ENCODE measurements at regions not wholly inside any gene's neighbourhood (a gene's known extent, or its start where the extent isn't known, plus 50 kb on each side); places are given as distances from the start of the nearest gene placed in this dataset.
"Not testable (repeated sequence)": the region's sequence is repeated elsewhere in the genome, so short reads cannot be mapped to it uniquely, and the experiment has no call there.

DNA sequence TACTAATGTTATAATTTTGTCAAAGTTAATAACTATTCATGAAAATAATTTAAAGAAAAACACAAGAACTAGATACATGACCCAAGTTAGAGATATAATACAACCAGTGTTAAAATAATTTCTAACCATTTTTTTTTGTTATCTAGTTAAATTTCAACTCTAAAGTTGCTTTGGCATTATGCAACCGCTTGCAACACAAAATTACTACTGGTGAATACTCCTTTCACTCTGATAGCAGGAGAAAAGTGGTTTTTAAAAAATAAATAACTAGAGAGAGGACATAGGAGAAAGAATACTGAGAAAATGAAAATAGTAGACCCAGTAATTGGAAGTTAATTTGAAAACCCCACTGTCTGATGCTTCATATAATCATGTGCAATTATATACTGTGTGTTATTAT, 622.4 kb upstream of the GRIN3A start:
- no peak for DNase-seq

DNA sequence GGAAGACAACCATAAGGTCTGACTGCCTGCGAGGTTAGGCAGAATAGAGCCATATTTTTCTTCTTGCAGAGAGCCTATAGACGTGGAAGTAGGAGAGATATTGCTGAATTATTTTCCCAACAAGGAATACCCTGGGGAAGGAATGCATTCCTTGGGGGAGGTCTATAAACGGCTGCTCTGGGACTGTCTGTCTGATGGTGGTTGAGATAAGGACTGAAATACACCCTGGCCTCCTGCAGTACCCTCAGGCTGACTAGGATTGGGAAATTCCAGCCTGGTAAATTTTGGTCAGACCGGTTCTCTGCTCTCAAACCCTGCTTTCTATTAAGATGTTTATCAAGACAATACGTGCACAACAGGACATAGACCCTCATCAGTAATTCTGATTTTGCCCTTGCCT, 617.5 kb upstream of the GRIN3A start:
- no peak for DNase-seq

DNA sequence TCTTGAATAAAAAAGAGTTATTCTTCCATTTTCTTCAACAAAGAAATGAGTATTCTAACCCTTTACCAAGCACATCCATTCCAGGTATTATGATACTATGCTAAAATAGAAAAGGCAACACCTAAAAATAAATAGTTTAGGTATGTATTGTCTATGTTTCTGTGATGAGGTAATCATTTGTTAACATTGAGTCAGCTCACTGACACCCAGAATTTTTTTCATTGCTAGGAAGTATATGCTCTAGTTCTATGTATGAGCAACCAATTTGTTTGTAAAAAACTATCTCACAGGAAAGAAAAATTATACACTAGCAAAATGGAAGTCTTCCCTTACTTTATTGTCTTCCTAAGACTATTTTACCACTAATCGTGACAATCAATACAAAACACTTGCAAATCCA, 615.6 kb upstream of the GRIN3A start:
- DNase-seq = no peak

DNA sequence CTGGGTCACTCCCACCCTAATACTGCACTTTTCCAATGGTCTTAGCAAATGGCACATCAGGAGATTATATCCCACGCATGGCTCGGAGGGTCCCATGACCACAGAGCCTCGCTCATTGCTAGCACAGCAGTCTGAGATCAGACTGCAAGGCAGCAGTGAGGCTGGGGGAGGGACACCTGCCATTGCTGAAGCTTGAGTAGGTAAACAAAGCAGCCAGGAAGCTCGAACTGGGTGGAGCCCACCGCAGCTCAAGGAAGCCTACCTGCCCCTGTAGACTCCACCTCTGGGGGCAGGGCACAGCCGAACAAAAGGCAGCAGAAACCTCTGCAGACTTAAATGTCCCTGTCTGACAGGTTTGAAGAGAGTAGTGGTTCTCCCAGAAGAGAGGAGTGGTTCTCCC, 599.0 kb upstream of the GRIN3A start:
- DNase-seq = not testable (repeated sequence)

DNA sequence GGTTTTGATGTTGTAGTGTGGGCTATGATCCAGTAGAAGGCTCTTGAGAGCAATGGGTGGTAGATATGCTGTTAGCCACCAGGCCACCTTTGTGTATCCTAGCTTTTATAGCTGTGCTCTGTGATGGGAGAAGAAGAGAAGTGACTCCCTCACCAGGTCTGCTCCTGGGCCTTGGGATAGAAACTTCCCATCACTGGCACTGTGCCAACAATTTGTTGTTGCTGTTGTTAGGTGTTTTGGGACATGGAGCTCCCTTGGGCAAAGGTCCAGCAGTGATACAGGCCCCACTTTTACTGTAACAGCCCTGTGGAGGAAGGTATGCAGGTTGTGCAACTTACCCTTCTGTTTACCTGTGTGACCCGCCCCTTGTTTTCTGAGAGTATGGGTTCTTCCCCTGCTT, 570.9 kb upstream of the GRIN3A start:
- no peak for DNase-seq

DNA sequence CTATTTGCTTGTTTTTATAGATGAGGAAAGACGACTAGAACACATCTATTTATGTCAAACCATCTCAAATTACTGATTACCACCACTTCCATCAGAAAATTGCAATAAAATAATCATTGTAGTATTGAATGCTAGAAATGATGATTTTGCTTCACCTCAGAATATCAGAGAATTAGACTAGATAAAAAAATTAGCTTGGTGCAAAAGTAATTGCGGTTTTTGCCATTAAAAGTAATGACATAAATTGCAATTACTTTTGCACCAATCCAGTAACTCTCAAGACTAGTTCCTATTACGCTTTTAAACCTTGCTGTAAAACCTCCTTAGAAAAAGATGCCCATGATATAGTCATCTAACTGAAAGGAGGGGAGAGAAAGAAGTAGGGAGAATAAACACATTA, 556.7 kb upstream of the GRIN3A start:
- DNase-seq = no peak

DNA sequence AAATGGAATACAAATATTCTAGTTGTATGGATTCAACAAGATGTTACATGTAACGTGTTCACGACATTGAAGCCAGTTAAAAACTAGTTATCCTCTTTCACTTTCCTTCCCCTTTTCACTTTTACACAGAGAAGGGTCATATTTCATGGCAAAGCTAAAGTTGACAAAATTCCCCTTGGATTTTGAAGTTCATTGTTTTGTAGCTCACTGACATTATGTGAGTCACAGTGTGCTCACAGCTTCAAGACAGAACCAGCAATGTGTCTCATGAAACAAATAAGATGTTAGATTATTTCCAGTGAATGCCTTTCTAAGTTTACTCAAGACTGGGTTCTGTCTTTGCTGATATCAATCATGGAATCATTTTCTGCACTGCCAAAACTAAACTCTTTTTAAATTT, 535.5 kb upstream of the GRIN3A start:
- no peak for DNase-seq

DNA sequence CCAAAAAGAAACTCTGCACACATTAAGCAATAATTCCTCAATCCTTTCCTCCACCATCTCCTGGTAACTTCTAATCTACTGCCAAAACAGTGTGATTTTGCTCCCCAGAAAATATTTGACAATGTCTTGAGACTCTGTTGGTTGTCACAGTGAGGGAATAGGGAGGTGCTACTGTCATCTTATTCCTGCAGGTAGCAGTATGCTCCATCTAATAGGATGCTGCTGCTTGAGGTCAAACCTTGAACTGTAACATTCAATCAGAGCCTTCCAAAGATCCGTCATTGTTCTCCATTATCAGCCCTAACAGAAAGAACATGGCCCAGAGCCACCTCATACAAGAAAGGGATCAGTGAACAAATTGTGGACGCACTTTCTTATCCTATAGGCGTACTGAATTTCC, 514.7 kb upstream of the GRIN3A start:
- no peak for DNase-seq

DNA sequence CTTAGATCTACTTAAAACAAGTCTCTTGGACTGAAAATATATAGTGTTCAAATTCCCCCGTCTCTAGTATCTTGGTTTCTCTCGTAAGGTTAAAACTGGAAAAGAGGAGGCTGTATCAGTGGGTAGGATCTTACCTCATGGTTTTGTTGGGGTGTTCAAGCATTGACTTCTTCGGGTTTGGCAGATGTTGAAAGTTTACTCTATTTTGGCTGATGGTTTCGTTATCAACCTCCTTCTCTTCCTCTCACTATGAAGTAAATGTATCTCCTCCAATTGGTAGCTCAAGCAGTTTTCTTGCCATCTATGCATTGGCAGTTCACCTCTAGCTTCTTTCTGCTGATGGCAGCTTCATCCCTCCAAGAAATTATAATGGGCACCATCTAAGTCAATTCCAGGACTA, 506.5 kb upstream of the GRIN3A start:
- DNase-seq = no peak

DNA sequence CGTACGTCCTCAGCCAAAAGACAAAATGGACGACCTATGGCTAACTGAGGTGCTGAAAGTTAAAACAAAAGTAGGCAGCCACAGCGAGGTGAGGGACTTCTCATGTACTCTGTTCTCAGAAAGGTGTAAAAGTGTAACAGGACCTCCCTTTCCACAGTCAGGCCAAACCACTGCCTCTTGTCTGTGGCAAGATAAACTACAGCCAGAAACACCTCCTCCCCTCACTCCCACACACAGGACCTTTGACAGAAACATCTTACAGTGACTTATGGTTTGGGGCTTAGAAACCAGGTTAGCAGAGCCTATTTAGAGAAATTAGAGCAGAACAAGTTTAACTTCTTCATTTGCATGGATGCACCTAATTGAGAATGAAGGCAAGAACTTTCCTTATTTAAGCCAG, 499.1 kb upstream of the GRIN3A start:
- no peak for DNase-seq

DNA sequence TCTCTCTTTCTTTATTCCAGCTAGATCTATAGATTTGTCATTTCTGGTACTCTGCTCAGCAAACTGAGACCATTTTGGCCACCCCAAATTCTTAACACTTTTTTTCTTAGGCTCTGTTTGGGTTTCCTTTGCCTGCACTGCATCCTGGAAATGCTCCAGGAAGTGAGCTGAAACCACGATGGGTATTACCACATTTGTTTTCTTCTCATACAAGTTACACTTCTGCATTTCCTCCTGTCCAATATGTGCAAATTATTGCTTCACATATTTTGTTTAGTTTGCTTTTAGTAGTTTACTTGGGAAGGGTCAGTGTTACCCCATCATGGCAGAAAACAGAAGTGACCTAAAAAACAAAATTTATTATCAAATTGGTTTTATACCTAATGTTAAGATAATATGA, 498.6 kb upstream of the GRIN3A start:
- no peak for DNase-seq

DNA sequence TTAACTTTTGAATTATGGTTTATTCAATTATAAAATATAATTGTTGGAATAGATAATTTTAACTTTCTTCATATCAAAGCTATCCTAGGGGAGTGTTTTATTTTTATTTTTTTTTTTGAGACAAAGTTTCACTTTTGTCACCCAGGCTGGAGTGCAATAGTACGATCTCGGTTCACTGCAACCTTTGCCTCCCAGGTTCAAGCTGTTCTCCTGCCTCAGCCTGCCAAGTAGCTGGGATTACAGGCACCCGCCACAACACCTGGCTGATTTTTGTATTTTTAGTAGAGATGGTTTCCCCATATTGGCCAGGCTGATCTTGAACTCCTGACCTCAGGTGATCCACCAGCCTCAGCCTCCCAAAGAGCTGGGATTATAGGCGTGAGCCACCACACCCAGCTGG, 489.0 kb upstream of the GRIN3A start:
- DNase-seq = not testable (repeated sequence)

DNA sequence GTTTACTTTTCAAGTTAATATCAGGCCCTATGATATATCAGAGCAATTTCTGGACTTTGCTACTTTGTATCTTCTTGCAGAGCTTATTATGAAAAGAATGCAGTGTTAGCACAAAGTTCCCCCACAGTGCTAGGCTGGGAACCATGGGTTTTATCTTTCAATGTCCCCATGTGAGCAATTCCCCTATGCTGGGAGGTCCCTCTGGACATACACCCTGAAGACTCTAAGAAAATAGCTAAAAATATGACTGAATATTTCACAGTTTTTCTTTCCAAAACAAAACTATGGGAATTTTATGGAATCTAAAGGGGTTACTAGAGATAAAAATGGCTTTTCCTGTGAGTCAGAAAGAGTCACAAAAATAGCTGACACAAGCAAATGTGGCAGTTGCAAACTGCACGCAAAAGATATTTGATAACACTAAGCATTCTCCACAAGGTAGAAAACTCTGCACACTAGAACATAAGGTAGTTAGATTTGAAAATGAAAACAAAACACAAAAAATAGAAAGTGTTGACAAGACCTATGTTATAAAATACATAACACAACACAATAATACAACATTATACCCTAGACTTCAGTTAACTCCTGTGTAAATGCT, 487.5 kb upstream of the GRIN3A start:
- no peak for DNase-seq

DNA sequence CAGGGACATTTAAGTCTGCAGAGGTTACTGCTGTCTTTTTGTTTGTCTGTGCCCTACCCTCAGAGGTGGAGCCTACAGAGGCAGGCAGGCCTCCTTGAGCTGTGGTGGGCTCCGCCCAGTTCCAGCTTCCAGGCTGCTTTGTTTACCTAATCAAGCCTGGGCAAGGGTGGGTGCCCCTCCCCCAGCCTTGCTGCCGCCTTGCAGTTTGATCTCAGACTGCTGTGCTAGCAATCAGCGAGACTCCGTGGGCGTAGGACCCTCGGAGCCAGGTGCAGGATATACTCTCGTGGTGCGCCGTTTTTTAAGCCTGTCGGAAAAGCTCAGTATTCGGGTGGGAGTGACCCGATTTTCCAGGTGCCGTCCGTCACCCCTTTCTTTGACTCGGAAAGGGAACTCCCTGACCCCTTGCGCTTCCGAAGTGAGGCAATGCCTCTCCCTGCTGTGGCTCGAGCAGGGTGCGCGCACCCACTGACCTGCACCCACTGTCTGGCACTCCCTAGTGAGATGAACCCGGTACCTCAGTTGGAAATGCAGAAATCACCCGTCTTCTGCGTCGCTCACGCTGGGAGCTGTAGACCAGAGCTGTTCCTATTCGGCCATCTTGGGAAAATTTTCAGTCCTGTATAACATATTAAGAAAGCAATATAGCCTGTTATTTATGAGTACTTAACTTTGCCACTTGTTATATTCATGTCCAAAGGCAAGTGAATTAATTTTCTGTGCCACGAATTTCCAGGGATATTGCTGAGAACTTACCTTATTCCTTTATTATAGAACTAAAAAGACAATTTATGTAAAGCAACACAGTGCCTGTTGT, 485.1 kb upstream of the GRIN3A start:
- DNase-seq = not testable (repeated sequence)

DNA sequence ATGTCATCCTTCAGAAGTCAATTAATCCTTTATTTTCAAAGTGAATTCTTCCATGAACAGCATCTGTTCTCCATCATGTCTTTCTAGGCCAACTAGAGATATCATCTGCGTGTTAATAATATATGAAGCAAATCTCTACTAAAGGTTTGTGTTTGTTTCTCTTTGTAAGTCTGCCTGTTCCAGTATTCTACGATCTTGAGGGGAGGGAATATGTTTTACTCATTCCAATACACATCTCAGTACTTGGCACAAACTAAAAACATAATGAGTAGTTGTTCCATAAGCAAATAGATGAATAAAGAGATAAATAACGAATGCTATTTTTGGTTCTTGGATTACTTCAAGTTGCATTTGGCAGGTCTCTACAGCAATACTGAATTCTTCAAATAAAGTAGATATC, 470.7 kb upstream of the GRIN3A start:
- no peak for DNase-seq

DNA sequence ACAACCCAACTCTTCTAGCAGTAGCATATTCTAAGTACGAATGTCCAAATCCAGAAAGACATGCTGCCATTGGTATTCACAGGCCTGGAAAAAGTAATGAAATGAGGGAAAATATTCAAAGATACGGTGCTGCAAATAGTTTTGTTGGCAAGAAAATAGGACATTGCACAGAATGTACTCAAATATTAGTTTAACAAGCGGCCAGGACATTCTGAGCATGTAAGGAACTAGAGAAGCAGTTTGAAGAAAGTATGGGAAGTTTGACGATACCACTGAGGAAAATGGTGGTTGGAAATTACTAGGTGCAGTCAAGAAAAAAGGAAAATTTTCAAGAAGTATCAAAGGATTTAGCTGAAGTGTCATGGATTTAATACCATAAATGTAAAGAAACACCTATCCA, 468.0 kb upstream of the GRIN3A start:
- DNase-seq = no peak

DNA sequence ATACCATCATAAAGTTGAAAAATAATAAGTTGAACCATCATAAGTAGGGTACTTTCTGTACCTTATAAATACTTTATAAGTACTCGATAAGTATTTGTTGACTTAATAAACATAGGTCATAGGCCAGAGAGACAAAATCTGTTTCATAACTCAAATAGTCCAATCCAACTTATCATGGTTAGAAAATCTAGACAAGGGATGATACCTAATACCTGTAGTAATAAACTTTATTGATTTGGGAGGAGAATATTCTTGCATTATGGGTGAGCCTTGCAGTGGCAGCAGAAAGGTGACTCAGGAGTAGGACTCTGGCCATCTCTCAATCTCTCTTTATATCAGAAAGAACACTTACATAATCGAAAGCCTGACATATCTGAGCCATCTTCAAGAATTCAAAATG, 466.8 kb upstream of the GRIN3A start:
- DNase-seq = no peak

DNA sequence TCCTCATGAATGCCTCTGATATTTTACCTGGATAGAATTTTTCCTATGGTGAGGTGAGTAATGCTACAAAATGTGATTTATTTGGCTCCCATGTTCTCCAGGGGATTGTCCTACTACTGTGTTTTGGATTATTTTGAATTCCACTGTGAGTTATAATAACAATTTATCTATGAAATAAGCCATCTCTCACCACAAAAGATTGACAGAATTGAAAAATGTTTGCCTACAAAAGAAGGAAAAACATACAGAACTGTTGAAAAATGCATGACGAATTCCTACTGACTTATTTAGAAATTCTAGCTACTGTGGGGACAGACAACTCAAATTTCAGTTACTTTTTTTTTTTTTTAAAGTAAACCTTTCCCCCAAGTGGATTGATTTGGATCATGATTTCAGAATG, 463.7 kb upstream of the GRIN3A start:
- DNase-seq = no peak

DNA sequence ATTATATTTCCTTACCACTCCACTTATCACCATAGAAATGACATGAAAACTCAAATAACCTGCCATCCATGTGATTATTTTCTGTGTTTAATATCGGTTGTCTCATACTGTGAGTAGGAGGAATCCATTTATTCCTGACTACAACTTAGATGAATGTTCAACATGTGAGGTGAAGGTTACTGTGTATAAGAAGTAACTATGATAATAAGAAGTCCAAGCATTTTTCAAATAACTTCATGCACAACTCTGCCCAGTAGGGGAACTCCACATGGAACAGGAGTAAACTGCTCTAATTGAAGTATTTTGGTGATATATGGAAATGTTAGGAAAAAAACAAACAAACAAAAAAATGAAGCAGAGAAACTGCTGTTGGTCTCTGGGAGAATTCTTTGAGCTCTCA, 447.5 kb upstream of the GRIN3A start:
- no peak for DNase-seq

DNA sequence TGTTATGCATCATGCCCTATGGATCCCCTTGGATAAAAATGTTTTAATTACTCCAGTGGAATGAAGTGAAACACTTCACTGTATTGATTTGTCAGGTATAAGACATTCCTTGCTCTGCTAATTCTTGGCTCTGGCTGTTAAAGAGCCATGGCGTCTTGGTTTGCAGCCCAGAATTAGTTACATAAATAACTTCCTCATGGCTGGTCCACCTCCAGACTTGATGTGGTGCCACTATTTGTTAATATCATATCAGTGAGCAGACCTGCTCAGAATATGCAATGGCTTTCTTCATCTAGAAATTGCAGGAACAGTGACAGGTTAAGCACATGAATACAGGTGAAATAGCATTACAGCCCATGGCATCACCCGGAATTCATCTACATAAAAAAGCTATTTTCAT, 446.9 kb upstream of the GRIN3A start:
- no peak for DNase-seq

DNA sequence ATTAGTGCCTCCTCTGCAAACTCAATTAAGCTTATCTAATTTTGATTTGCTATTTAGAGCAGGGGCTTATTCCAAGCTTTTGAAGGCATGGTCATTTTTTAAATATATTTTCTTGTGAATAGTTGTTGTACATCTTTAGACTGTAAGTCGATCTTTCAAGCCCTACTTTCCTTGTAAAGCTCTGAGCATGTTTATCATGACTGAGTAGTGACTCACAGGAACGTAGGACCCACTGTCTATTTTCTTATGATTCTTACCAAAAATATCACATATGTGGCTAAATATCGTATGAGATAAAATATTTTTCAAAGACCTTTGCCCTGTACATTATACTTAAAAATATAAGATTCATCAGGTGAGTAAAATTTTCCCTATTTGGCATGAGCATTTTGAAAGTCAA, 440.4 kb upstream of the GRIN3A start:
- no peak for DNase-seq

DNA sequence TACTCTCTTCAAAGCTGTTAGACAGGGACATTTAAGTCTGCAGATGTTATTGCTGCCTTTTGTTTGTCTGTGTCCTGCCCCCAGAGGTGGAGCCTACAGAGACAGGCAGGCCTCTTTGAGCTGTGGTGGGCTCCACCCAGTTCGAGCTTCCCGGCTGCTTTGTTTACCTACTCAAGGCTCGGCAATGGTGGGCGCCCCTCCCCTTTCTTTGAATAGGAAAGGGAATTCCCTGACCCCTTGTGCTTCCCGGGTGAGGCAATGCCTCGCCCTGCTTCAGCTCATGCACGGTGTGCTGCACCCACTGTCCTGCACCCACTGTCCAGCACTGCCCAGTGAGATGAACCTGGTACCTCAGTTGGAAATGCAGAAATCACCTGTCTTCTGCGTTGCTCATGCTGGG, 435.8 kb upstream of the GRIN3A start:
- DNase-seq = not testable (repeated sequence)

DNA sequence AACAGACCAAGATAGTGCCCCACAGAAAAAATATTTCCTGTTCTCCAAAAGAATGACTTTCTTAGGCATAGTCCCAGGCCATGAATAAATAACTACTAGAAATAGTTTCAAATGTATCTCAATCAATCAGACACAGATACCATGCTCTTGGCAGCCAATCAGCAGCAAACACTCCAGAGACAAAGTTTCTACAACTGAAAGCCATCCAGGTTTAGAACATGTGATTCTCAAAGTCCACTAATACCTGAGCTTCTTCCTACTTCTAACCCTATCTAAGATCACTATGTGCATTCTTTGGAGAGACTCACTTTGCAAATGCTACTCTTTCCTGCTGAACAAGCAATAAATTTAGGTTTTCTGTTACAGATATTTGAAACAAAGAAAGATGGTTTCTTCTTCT, 425.8 kb upstream of the GRIN3A start:
- DNase-seq = no peak

DNA sequence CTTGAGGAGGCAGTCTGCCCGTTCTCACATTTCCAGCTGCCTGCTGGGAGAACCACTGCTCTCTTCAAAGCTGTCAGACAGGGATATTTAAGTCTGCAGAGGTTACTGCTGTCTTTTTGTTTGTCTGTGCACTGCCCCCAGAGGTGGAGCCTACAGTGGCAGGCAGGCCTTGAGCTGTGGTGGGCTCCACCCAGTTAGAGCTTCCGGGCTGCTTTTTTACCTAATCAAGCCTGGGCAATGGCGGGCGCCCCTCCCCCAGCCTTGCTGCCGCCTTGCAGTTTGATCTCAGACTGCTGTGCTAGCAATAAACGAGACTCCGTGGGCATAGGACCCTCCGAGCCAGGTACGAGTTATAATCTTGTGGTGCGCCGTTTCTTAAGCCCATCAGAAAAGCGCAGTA, 414.6 kb upstream of the GRIN3A start:
- not testable (repeated sequence) for DNase-seq

DNA sequence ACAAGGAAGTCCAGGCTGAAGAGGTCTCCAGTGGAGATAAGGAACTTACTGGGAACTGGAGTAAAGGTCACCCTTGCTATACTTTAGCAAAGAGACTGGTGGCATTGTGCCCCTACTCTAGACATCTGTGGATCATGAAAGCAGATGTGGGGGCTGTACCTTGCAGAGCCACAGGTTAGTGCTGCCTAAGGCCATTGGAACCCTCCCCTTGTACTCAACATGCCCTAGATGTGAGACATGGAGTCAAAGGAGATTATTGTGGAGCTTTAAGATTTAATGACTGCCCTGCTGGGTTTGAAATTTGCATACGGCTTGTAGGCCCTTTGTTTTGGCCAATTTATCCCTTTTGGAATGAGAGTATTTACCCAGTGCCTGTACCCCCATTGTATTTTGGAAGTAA, 397.3 kb upstream of the GRIN3A start:
- DNase-seq = no peak
